Right atrium auricular region (tissue), 2 donors: ENCODE measurements at regions not wholly inside any gene's neighbourhood (a gene's known extent, or its start where the extent isn't known, plus 50 kb on each side); places are given as distances from the start of the nearest gene placed in this dataset.

Experiments used
- DNase-seq: peaks from one replicate; pipeline ENCODE4 v3.0.0-alpha.2; 2019; ENCODE audit warnings: low spot score
- H3K27ac ChIP-seq, 2 donors: fragments of 200-600 bp; sonication (generic); 1 replicate in 1 of 2; 2 replicates in 1 of 2; pipeline ENCODE4 v1.5.1; 2016 to 2019
- H3K27me3 ChIP-seq, 2 donors: fragments of 200-600 bp; sonication (generic); one replicate each; pipeline versions ENCODE4 v1.5.1 to v1.6.0; 2017 to 2019
- H3K36me3 ChIP-seq: fragments of 200-600 bp; sonication (generic); one replicate; pipeline ENCODE4 v1.5.1; 2016
- H3K4me1 ChIP-seq, 2 donors: fragments of 200-600 bp; sonication (generic); one replicate each; pipeline versions ENCODE4 v1.5.1 to v1.6.0; 2017 to 2019
- H3K4me3 ChIP-seq, 2 donors: fragments of 200-600 bp; sonication (generic); 1 replicate in 1 of 2; 2 replicates in 1 of 2; pipeline ENCODE4 v1.5.1; 2017 to 2019; ENCODE audit warnings: mild to moderate bottlenecking in 1 of 2, moderate library complexity in 1 of 2
- H3K9me3 ChIP-seq, 2 donors: fragments of 200-600 bp; sonication (generic); one replicate each; pipeline ENCODE4 v1.5.1; 2019
- TF ChIP-seq, protein P1 (sequence below), 2 donors: fragments of 200-600 bp; sonication (generic); IDR thresholded peaks; one replicate each; pipeline ENCODE4 v1.5.1; 2019; ENCODE audit warnings: antibody characterized with exemption in 2 of 2

DNA sequence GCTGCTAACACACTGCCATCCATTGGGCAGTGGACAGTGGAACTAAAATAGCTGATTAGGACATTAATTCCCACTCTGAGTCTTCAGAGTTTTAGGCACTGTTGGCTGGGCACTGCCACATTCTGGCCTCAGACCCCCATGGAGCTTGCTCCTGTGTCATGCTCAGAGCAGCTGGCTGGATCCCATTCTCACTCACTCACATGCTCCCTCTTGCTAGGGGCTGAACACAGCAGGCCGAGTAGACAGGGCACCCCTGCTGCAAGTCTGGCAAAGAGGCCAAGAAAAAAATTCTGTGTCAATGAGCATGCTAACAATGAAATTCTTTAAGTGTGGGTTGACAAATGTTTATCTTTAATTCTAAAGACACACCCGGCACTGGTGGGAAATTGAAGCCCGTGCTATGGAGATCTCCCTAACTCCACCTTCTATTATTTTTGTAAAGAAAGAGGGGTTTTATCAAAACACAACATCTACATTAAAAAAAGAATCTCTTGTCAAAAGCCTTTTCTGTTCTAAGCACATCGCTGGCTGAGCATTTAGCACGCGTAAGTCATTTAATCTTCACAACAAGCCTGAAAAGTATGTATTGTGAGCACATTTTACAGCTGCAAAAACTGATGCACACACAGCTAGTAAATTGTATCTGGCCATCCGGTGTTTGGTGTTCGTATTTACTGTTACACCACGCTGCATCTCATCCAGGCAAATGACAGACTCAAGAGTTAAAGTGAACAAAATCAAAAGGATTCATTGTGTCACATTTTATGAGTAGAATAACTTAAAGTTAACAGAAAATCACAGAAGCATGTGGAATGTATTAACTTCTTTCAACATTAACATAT is 362.1 kb downstream of the PLOD2 start:
- no peak for DNase-seq
- Histone ChIP-seq H3K27me3 (no peaks in the 10 kb centered on the region), H3K36me3 (no peaks in the 10 kb centered on the region), H3K4me3 (no peak overlapping the region), H3K27ac (no peak overlapping the region), H3K4me1 (no peaks in the 10 kb centered on the region), H3K9me3 (no peaks in the 10 kb centered on the region)
- TF ChIP-seq, protein P1, sequence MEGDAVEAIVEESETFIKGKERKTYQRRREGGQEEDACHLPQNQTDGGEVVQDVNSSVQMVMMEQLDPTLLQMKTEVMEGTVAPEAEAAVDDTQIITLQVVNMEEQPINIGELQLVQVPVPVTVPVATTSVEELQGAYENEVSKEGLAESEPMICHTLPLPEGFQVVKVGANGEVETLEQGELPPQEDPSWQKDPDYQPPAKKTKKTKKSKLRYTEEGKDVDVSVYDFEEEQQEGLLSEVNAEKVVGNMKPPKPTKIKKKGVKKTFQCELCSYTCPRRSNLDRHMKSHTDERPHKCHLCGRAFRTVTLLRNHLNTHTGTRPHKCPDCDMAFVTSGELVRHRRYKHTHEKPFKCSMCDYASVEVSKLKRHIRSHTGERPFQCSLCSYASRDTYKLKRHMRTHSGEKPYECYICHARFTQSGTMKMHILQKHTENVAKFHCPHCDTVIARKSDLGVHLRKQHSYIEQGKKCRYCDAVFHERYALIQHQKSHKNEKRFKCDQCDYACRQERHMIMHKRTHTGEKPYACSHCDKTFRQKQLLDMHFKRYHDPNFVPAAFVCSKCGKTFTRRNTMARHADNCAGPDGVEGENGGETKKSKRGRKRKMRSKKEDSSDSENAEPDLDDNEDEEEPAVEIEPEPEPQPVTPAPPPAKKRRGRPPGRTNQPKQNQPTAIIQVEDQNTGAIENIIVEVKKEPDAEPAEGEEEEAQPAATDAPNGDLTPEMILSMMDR (IDR thresholded peaks at IDR 0.05): no peak

DNA sequence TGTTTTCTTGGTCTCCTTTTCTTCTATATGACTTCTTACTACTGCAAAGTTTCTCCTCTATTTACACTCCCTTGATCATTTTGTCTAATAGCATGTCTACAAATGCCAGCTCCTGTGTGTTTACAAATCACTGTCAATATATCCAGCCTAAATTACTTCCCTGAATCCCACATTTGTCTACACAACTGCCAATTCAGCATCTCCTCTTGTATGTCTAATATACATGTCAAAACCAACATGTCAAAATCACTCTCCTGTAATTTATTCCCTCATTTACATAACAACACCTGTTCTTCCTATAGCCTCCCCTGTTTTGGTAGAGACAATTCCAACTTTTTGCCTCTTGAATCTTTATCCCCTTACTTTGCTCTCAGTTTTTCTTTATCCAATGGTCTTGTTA is 359.3 kb downstream of the PLOD2 start:
- TF ChIP-seq, protein P1 (IDR thresholded peaks at IDR 0.05): no peak
- Histone ChIP-seq H3K27ac (no peak overlapping the region), H3K36me3 (no peaks in the 10 kb centered on the region), H3K4me3 (no peak overlapping the region), H3K27me3 (no peaks in the 10 kb centered on the region), H3K4me1 (no peaks in the 10 kb centered on the region), H3K9me3 (no peaks in the 10 kb centered on the region)
- DNase-seq: no peak

DNA sequence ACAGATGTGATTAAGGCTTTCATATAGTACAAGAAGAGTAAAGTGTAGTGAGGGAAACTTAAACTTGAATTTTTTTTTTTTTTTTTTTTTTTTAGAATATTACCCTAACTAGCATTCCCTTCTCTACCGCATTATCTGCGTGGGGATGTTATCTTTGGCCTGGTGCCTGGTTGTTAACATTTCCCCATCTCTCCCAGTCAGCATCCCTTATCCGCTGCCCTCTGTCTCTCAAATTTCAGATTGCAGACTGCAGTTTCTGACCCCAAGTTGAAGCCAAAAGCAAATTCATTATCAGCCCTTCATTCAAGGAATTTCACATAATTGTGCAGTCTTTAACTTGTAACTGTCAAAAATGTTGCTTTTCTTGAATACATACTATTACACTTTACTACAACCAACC is 353.0 kb downstream of the PLOD2 start:
- Histone ChIP-seq H3K4me3 (no peak overlapping the region), H3K9me3 (no peaks in the 10 kb centered on the region), H3K27ac (no peak overlapping the region), H3K27me3 (no peaks in the 10 kb centered on the region), H3K4me1 (no peaks in the 10 kb centered on the region), H3K36me3 (no peaks in the 10 kb centered on the region)
- TF ChIP-seq, protein P1 (IDR thresholded peaks at IDR 0.05): no peak
- DNase-seq: no peak

DNA sequence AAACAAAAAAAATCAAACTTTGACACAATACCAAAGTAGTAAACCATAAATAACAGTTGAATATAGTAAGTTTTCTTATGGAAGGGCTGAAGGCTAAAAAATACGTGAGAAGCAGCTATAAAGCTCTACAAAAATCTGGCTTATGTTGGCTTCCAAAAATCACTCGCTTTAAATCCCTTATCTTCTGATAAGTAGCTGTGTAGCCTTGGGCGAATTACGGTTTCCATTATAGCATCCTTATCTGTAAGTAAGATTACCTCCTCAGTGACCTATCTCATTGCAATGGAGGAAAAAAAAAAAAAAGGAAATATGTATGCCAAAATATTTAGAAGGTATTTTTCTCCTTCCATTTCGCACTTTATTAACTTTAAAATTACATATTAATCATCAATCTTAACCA is 348.6 kb downstream of the PLOD2 start:
- no peaks in the 10 kb centered on the region for H3K9me3 ChIP-seq
- H3K27ac ChIP-seq: no peak overlapping the region

DNA sequence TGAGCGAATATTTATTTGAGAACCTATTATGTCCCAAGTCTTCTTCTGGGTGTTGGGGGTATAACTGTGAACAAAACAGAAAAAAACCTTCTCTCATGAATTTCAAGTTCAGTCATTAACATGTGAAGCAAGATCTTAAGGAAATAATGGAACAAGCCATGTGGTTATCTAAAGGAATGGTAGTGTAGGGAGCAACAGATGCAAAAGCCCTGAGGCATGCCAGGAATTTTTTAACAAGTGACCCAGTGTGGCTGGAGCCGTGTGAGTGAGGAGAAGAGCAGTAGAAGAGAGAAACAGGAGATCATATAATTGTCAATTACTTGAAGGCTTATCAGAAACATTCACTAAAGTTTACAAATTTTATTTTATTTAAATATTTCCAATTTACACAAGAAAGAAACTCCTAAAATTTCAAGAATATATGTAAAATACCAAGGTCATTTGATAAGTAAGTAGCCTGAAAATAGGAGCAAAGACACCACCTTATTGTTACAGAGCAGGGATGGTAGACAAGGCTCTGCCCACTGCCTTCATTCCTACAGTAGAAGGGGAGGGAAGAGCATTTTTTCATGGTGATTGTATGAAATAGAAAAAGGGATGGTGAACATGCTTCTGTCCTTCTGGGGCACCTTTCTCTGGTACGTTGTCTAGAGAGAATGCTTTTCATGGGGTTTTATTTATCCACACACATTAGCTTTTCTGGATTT is 345.1 kb downstream of the PLOD2 start:
- Histone ChIP-seq H3K9me3 (no peaks in the 10 kb centered on the region), H3K27me3 (no peaks in the 10 kb centered on the region), H3K36me3 (no peaks in the 10 kb centered on the region), H3K4me3 (no peak overlapping the region), H3K4me1 (no peaks in the 10 kb centered on the region), H3K27ac (no peak overlapping the region)
- DNase-seq: no peak
- TF ChIP-seq, protein P1 (IDR thresholded peaks at IDR 0.05): no peak

More for the DNA sequence above, 348.6 kb downstream of the PLOD2 start:
- H3K36me3 ChIP-seq: no peaks in the 10 kb centered on the region
- H3K4me3 ChIP-seq: no peak overlapping the region
- no peaks in the 10 kb centered on the region for H3K4me1 ChIP-seq
- H3K27me3 ChIP-seq: no peaks in the 10 kb centered on the region
- TF ChIP-seq, protein P1 (IDR thresholded peaks at IDR 0.05): no peak
- no peak for DNase-seq
